Astrocyte (in vitro differentiated cells and primary cell): ENCODE measurements at regions not wholly inside any gene's neighbourhood (a gene's known extent, or its start where the extent isn't known, plus 50 kb on each side); places are given as distances from the start of the nearest gene placed in this dataset.

Source experiments
- DNase-seq: peaks from one replicate; pipeline ENCODE4 v3.0.0-alpha.2; 2010; ENCODE audit warnings: low read depth
- FAIRE-seq: peaks from 2 replicates; lab custom pipeline; 2011; peaks lifted over from hg19 to GRCh38; lab: Jason Lieb, UNC
- H2AFZ ChIP-seq: 2 replicates; pipeline ENCODE4 v1.6.0; 2012; ENCODE audit warnings: low read depth, low read length, inconsistent platforms
- H3K27ac ChIP-seq: 2 replicates; pipeline ENCODE4 v1.5.1; 2011; ENCODE audit warnings: low read depth, low read length, inconsistent platforms
- H3K27me3 ChIP-seq: 2 replicates; pipeline ENCODE4 v1.6.0; 2011; ENCODE audit warnings: low read length, inconsistent platforms; ENCODE audit not compliant: insufficient read depth
- H3K36me3 ChIP-seq: 2 replicates; pipeline ENCODE4 v1.5.1; 2011; ENCODE audit warnings: low read length, inconsistent platforms; ENCODE audit not compliant: insufficient read depth
- H3K4me1 ChIP-seq: 2 replicates; pipeline ENCODE4 v1.5.1; 2011; ENCODE audit warnings: low read length, inconsistent platforms; ENCODE audit not compliant: insufficient read depth
- H3K4me2 ChIP-seq: 2 replicates; pipeline ENCODE4 v1.6.0; 2012; ENCODE audit warnings: low read length, inconsistent platforms
- H3K4me3 ChIP-seq: 2 replicates; pipeline ENCODE4 v1.5.1; 2011; ENCODE audit warnings: low read depth, mild to moderate bottlenecking, low read length, inconsistent platforms; ENCODE audit not compliant: insufficient read depth
- H3K79me2 ChIP-seq: 2 replicates; pipeline ENCODE4 v1.6.0; 2012; ENCODE audit warnings: mild to moderate bottlenecking, low read length, inconsistent platforms; ENCODE audit not compliant: insufficient read depth
- H3K9ac ChIP-seq: 2 replicates; pipeline ENCODE4 v1.6.0; 2012; ENCODE audit warnings: mild to moderate bottlenecking, low read length, inconsistent platforms
- H3K9me3 ChIP-seq: 2 replicates; pipeline ENCODE4 v1.5.1; 2012; ENCODE audit warnings: low read depth, mild to moderate bottlenecking, low read length, inconsistent platforms; ENCODE audit not compliant: insufficient read depth
- H4K20me1 ChIP-seq: 2 replicates; pipeline ENCODE4 v1.6.0; 2012; ENCODE audit warnings: low read length, inconsistent platforms; ENCODE audit not compliant: insufficient read depth
- H3K27ac Mint-ChIP-seq: one replicate; pipeline ENCODE4 v1.8.0; 2021; ENCODE audit warnings: mild to moderate bottlenecking, mixed read lengths; ENCODE audit not compliant: unreplicated experiment
- H3K27me3 Mint-ChIP-seq: one replicate; pipeline ENCODE4 v1.8.0; 2021; ENCODE audit warnings: low read depth, mixed read lengths; ENCODE audit not compliant: unreplicated experiment
- H3K36me3 Mint-ChIP-seq: one replicate; pipeline ENCODE4 v1.8.0; 2021; ENCODE audit warnings: low read depth, mixed read lengths; ENCODE audit not compliant: unreplicated experiment
- H3K4me1 Mint-ChIP-seq: one replicate; pipeline ENCODE4 v1.8.0; 2021; ENCODE audit warnings: low read depth, mixed read lengths; ENCODE audit not compliant: unreplicated experiment
- H3K4me3 Mint-ChIP-seq: one replicate; pipeline ENCODE4 v1.8.0; 2021; ENCODE audit warnings: mild to moderate bottlenecking, moderate library complexity, mixed read lengths; ENCODE audit not compliant: unreplicated experiment
- H3K9me3 Mint-ChIP-seq: one replicate; pipeline ENCODE4 v1.8.0; 2021; ENCODE audit warnings: mild to moderate bottlenecking, mixed read lengths; ENCODE audit not compliant: unreplicated experiment
- EZH2 ChIP-seq: IDR thresholded peaks from 2 replicates; pipeline ENCODE4 v1.6.1; 2012; ENCODE audit warnings: mild to moderate bottlenecking, low read length, inconsistent platforms; ENCODE audit not compliant: insufficient read depth
- TF ChIP-seq, protein P1 (sequence below): IDR thresholded peaks from 2 replicates; pipeline ENCODE4 v1.5.1; 2011; ENCODE audit warnings: low read depth, mild to moderate bottlenecking, inconsistent platforms, low read length, moderate library complexity; ENCODE audit not compliant: insufficient read depth

DNA sequence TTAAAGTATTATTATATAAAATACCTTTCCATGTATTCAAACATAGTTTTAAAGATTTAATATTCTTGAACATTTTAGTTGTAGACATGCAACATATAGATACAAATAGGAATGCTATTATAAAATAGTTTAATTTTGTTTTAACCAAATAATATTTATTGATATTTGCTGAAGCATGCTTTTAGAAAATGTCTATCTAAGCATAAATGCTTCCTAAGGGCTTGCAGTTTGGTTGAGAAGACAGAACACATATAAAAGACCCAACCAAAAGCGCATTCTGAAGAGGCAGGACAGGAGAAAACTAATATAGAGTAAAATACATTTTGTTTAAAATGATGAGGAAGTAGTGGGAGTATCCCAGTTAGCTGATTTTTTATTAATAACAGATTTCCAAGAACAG lies 181.5 kb upstream of the ISL1 start:
- no peaks in the 10 kb centered on the region for H3K36me3 Mint-ChIP-seq

GRCh38 chr5:51202161-51202560 lies 181.1 kb upstream of the ISL1 start:
- no peak overlapping the region for H3K27ac Mint-ChIP-seq
- no peak for TF ChIP-seq EZH2
- TF ChIP-seq, protein P1, sequence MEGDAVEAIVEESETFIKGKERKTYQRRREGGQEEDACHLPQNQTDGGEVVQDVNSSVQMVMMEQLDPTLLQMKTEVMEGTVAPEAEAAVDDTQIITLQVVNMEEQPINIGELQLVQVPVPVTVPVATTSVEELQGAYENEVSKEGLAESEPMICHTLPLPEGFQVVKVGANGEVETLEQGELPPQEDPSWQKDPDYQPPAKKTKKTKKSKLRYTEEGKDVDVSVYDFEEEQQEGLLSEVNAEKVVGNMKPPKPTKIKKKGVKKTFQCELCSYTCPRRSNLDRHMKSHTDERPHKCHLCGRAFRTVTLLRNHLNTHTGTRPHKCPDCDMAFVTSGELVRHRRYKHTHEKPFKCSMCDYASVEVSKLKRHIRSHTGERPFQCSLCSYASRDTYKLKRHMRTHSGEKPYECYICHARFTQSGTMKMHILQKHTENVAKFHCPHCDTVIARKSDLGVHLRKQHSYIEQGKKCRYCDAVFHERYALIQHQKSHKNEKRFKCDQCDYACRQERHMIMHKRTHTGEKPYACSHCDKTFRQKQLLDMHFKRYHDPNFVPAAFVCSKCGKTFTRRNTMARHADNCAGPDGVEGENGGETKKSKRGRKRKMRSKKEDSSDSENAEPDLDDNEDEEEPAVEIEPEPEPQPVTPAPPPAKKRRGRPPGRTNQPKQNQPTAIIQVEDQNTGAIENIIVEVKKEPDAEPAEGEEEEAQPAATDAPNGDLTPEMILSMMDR: no peak
- H3K4me3 Mint-ChIP-seq: no peak overlapping the region
- Histone ChIP-seq H3K27me3 (no peaks in the 10 kb centered on the region), H3K9ac (no peak overlapping the region), H3K4me2 (no peak overlapping the region), H3K4me1 (no peaks in the 10 kb centered on the region), H4K20me1 (no peaks in the 10 kb centered on the region), H2AFZ (no peak overlapping the region), H3K9me3 (no peaks in the 10 kb centered on the region), H3K4me3 (no peak overlapping the region), H3K27ac (no peak overlapping the region), H3K79me2 (no peaks in the 10 kb centered on the region), H3K36me3 (no peaks in the 10 kb centered on the region)
- H3K36me3 Mint-ChIP-seq: no peaks in the 10 kb centered on the region
- no peaks in the 10 kb centered on the region for H3K9me3 Mint-ChIP-seq
- H3K27me3 Mint-ChIP-seq: no peaks in the 10 kb centered on the region
- FAIRE-seq (no peak), DNase-seq (no peak)
- no peaks in the 10 kb centered on the region for H3K4me1 Mint-ChIP-seq

More for the DNA sequence above, 181.5 kb upstream of the ISL1 start:
- no peak for DNase-seq
- Histone ChIP-seq H3K79me2 (no peaks in the 10 kb centered on the region), H3K27ac (no peak overlapping the region), H2AFZ (no peak overlapping the region), H3K4me1 (no peaks in the 10 kb centered on the region), H3K4me2 (no peak overlapping the region), H3K36me3 (no peaks in the 10 kb centered on the region), H3K4me3 (no peak overlapping the region), H3K9me3 (no peaks in the 10 kb centered on the region), H4K20me1 (no peaks in the 10 kb centered on the region), H3K9ac (no peak overlapping the region), H3K27me3 (no peaks in the 10 kb centered on the region)
- H3K27ac Mint-ChIP-seq: no peak overlapping the region
- no peaks in the 10 kb centered on the region for H3K4me1 Mint-ChIP-seq
- no peak overlapping the region for H3K4me3 Mint-ChIP-seq
- H3K9me3 Mint-ChIP-seq: no peaks in the 10 kb centered on the region
- no peak for FAIRE-seq
- no peaks in the 10 kb centered on the region for H3K27me3 Mint-ChIP-seq
- TF ChIP-seq, protein P1: no peak

DNA sequence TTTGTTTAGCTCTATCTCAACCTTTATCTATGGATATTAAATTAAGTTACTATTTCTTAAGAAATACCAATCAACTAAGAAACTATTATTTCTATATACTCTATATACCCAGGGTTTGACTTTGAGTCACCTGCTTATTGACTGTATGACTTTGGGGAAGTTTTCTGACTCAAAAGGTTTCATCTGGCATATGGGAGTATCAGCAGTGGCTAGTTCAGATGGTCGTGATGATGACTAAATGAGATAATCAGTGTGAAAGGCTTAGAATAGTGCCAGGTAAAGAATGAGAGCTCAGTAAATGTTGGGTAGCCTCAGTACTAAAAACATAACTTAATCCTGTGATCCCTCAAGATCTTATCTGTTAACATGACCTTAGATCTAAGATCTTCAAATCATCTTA lies 179.7 kb upstream of the ISL1 start:
- no peak for TF ChIP-seq EZH2
- TF ChIP-seq, protein P1: no peak
- no peak for FAIRE-seq
- no peaks in the 10 kb centered on the region for H3K36me3 Mint-ChIP-seq
- no peaks in the 10 kb centered on the region for H3K4me1 Mint-ChIP-seq
- Histone ChIP-seq H3K27ac (no peak overlapping the region), H4K20me1 (no peaks in the 10 kb centered on the region), H2AFZ (no peak overlapping the region), H3K79me2 (no peaks in the 10 kb centered on the region), H3K9me3 (no peaks in the 10 kb centered on the region), H3K9ac (no peak overlapping the region), H3K4me3 (no peak overlapping the region), H3K4me1 (no peaks in the 10 kb centered on the region), H3K4me2 (no peak overlapping the region), H3K36me3 (no peaks in the 10 kb centered on the region), H3K27me3 (no peaks in the 10 kb centered on the region)
- no peak for DNase-seq
- no peak overlapping the region for H3K4me3 Mint-ChIP-seq
- H3K9me3 Mint-ChIP-seq: no peaks in the 10 kb centered on the region
- H3K27ac Mint-ChIP-seq: no peak overlapping the region
- H3K27me3 Mint-ChIP-seq: no peaks in the 10 kb centered on the region
